ENCODE measurements at regions not wholly inside any gene's neighbourhood (a gene's known extent, or its start where the extent isn't known, plus 50 kb on each side); places are given as distances from the start of the nearest gene placed in this dataset.

DNA sequence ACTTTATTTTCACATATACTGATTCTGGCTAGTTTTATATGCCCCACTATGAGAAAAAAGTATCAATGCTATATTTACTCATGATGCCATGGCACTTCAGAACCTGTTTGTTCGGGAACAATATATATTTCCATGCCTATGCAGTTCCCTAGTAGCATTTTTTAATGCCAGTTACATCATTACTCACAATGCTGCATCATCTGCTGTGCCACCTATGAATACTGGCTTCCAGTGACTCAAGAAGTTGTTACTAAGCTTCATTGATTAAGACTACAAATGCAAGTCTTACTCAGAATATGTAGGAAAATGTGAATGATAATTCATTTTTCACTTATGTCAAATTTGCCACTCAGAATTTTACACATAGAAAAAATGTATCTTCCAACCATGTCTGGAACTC lies 97.9 kb downstream of the MAFB start:
- DNase-seq (ENCODE audit: low read depth), result no peak

DNA sequence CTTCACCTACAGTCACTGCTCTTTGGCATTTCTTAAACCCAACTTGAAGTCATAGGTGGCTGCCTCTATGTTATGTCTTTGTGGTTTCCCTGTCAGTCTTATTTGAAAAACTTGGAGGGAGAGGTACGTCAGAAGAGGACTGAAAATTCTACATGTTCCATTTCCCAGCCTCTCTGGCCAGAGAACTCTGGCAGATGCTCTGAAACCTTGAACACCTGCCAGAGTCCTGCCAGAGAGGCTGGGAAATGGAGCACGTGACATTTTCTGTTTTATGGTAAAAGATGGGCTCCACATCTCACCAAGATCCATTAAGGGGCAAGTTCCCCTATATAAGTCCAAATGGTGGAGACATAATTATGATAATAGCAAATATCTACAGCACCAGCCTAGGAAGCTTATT lies 99.5 kb downstream of the MAFB start:
- no peak for DNase-seq (ENCODE audit: low read depth)

DNA sequence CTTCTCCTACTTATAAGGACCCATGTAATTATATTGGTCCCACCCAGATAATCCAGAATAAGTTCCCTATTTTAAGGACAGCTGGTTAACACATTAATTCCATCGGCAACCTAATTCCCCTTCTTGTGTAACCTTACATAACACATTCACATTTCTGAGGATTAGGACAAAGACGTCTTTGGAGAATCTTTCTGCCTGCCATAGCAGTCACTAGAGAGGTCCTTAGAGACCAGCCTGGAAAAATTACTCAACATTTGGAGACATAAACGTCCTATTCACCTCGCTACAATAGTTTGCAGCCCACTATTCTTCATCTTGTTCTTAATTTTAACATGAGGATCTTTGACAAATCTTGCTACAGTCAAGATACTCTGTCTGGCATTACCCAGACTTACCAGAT lies 100.1 kb downstream of the MAFB start:
- DNase-seq (ENCODE audit: low read depth), result no peak

GRCh38 chr20:40587038-40587437 lies 102.0 kb downstream of the MAFB start:
- no peak for DNase-seq (ENCODE audit: low read depth)

GRCh38 chr20:40584130-40584809 lies 104.8 kb downstream of the MAFB start:
- no peak for DNase-seq (ENCODE audit: low read depth)

DNA sequence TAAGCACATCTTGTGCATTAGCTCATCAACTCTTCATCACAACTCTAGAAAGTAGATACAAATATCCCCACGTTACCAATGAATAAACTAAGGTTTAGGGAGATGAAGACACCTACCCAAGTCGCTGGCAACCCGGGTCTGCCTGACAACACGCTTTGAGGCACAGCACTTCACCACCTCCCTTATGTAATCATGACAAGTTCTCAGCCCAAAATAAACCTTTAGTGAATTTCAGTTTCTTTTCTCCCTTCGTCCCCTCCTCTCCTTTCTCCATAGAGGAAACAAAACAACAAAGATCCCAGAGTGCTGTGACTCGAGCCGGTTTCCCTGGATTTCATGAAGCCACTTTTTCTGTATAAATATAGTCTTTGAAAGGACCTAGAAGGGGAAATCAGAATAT lies 105.4 kb downstream of the MAFB start:
- no peak for DNase-seq (ENCODE audit: low read depth)

DNA sequence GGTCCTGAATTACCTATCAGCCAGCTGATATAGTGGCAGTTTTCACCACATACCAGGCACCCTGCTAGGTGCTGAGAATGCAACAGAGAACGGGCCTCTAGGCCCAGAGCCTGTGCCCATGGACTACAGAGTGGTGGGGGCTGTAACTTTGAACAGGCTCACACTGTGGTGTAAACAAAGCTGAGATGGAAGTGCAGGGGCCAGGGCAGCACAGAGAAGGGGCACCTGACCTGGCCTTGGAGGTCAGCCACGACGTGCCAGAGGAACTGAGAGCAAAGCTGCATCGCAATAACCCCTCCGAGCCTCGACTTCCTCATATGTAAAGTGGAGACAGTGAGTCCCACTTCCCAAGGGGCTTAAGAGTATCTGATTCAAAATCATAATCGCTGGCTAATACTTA lies 105.8 kb downstream of the MAFB start:
- no peak for DNase-seq (ENCODE audit: low read depth)

DNA sequence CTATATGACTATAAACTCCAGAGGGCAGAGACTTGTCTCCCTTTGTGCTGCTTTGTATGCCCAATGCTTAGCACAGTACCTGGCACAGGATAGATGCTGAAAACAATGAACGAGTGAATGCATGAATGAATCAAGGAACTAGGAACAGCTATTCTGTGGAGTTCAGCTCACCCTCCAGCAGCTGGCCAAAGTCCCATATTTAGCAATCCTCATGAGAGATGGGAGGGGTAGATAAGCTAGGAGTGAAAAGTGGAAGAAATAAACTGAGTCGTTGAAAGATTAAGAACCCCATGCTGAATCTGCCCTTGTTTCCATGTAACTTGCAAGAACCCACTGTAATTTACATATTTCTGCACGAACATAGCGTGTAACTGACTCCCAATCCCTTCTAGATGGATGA lies 106.5 kb downstream of the MAFB start:
- DNase-seq (ENCODE audit: low read depth), result no peak

GRCh38 chr20:40579701-40580100 lies 109.3 kb downstream of the MAFB start:
- no peak for DNase-seq (ENCODE audit: low read depth)

- peak; percentile 8 for DNase-seq (ENCODE audit: low read depth)
These were observed 110.1 kb downstream of the MAFB start for GRCh38 chr20:40578961-40579360.

DNA sequence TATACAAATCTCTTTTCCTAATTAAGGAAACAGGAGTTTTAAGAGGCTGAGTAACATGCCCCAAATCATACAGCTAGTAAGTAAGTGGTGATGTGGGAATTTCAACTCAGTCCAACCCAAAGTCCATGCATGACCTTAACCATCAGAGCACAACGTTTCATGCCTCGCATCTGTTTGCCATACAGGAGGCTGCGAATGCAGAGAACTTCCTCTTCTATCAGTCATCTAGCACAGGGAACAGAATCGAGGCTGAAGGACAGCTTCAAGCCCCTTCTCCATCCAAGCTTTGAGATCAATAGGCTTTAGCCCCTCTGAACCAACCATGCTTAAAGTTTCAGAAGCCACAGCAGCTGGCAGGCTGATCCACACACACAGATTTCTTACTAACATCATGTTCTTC lies 113.2 kb downstream of the MAFB start:
- DNase-seq (ENCODE audit: low read depth), result no peak

- DNase-seq (ENCODE audit: low read depth), result no peak
These were observed 116.8 kb downstream of the MAFB start for GRCh38 chr20:40572251-40572650.

DNA sequence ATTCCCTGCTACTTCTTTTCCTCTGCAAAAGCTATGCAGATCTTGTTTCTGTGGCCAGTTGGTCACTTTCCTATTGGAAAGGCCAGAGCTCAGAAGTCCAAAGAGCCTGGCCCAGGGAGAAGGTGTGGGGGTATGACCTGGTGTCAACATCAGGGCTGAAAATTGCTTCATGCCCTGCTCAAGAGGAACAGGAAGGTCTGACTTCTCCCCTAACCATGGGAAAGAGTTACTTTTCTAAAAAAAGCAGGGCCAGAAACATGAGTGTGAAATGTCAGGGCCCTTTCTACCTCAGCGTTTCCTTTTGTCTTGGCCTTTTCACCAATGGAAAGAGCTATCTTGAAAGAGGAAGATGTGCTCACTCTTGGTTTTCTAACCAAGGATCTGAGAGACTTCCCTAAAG lies 117.4 kb downstream of the MAFB start:
- no peak for DNase-seq (ENCODE audit: low read depth)

GRCh38 chr20:40568200-40568599 lies 120.8 kb downstream of the MAFB start:
- no peak for DNase-seq (ENCODE audit: low read depth)

GRCh38 chr20:40565682-40566040 lies 123.4 kb downstream of the MAFB start:
- no peak for DNase-seq (ENCODE audit: low read depth)

GRCh38 chr20:40565001-40565681 lies 123.9 kb downstream of the MAFB start:
- peak; percentile 92 for DNase-seq (ENCODE audit: low read depth)

GRCh38 chr20:40563296-40563950 lies 125.6 kb downstream of the MAFB start:
- peak; percentile 72 for DNase-seq (ENCODE audit: low read depth)

DNA sequence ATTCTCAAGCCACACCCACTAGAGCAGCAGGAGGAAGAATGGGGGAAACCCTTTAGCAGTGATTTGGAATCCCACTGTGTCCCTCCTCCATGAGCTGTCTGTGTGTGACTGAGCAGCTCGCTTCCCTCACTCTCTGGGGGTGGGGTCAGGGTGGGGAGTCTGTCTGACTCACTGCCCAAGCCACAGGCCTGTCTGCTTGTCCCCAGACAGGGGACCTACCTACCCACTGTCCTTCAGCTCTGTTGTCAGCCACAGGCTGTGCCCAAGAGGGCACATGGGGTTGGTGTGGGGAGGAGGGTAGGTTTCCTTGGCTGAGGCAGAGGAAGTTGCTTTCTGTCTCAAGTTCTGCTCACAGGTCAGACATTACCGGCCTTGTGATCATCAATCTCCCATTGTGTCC lies 127.0 kb downstream of the MAFB start:
- DNase-seq (ENCODE audit: low read depth), result peak; percentile 63

DNA sequence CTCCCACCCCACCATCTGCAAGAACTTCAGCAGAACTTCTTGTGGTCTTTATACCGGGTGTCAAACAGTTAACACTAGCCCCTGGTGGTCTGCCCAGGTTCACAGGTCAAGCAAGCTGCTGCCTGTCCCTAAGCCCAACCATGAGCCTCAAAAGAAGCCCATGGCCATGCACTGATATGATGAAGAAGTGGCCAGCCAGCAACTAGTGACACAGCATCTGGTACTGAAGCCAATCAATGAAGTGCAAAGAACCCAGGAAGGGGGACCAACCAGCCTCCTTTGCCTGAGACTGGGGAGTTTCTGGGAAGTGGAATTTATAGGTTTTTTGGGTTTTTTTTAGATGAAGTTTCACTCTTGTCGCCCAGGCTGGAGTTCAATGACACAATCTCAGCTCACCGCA lies 127.8 kb downstream of the MAFB start:
- no peak for DNase-seq (ENCODE audit: low read depth)

DNA sequence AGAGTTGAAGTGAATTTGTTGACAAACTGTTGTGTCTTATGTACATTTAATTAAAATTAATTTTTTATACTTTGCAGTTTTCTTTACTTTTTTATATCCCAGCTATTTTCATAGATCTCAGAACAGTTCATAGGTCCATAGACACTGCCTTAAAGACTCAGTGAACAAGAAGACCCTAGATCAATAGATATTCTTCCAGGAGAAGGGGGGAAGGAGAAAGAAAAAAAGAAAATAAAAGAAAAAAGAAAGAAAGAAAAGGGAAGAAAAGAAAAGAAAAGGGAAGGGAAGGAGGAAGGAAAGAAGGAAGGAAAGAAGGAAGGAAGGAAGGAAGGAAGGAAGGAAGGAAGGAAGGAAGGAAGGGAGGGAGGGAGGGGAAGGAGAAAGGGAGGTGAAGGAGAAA lies 130.8 kb downstream of the MAFB start:
- no peak for DNase-seq (ENCODE audit: low read depth)

DNA sequence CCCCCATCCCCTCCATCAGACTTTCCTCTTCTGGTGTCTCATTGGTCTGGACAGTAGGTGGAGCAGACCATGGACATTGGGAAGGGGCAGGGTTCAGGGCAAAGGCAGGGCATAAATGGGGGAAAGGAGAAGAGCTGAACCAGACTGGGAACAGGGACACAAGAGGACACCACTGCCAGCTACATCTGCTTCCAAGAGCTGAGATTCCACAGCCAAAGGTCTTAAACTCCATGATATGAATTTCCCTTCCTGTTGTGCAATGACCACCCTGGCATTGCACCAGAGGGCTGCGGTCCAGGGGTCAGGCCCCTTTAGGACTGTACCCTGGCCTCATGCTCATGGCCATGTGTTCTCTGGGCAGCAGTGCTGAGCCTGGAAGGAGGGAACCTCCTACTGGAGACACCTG lies 137.9 kb downstream of the MAFB start:
- DNase-seq (ENCODE audit: low read depth), result no peak

DNA sequence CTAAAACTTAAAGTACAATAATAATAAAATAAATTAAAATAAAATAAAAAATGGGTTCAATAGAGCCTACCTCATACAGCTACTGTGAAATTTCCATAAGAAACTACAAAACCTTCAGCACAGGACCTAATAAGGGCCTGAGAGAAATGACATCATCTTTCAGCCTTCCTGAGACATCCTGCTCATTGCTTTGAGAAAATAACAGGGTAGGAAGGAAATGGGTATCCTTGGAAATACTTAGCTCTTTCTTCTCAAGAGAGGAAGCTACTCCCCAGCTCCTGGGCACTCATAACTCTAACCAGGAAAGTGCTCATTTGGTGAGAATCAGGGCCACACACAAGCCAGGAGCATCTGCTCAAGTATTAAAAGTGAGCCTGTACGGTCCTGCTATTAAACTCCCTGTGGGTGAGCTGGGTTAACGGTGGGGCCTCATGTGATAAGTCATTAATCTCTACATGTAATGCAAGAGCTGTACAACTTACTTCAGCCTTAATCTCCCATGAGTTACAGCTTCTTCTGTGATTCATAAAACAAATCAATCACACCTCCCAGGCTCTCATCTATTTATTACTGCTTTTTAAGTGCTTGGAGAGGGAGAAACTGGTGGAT lies 141.4 kb downstream of the MAFB start:
- DNase-seq (ENCODE audit: low read depth), result no peak

GRCh38 chr20:40545478-40545877 lies 143.6 kb downstream of the MAFB start:
- no peak for DNase-seq (ENCODE audit: low read depth)

All from HT1080 (cell line).